ENCODE measurements at regions not wholly inside any gene's neighbourhood (a gene's known extent, or its start where the extent isn't known, plus 50 kb on each side); places are given as distances from the start of the nearest gene placed in this dataset.
"Not testable (repeated sequence)": the region's sequence is repeated elsewhere in the genome, so short reads cannot be mapped to it uniquely, and the experiment has no call there.

DNA sequence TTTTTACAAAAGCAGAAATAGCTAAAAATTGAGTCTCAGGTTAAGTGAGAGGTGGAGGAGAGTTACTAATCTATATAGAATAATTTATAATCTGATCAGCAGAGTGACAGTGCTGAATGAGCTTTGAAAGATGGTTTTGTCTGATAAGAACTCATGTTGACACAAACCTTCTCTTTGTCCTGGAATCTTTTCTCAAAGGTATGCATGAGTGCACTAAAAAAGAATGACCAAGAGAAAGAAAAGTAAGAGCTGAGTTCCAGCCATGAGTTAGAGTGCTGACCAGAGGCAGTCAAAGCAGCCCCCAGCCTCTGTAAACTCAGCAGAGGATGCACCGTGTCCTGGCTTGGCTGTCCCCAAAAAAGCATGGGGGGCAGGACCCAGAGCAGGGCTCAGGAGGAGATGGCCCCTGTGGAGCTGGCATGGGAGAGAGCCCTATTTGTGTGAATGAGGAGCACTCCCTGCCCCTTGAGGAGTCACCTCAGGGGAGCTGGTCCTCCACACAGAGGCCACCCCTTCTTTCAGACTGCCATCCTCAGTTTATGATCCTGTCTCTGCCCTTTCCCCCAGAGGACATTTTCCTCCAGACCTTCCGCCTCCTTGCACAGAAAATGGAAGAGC, 129.8 kb downstream of the SEC23A start:
- DNase-seq, result no peak

DNA sequence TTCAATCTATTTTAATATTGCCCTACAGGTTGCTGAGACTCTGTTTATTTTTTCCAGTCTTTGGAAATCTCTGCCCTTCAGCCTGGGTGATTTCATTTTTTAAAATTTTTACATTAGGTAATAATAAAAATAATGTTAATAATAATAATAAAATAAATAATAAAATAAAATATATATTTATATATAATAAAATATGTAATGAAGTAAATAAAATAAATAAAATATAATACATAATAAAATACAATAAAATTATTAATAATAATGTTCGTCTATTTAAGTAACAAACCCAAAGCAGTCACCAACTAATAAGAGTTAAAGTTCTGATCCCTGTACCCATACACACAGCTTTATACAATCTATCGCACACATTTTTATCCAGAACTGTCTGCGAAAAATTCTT, 130.5 kb downstream of the SEC23A start:
- DNase-seq, result no peak

- no peak for DNase-seq
Measured at GRCh38 chr14:38971258-38971921, 131.6 kb downstream of the SEC23A start.

- DNase-seq, result no peak
Measured at GRCh38 chr14:38964630-38965029, 138.4 kb downstream of the SEC23A start.

DNA sequence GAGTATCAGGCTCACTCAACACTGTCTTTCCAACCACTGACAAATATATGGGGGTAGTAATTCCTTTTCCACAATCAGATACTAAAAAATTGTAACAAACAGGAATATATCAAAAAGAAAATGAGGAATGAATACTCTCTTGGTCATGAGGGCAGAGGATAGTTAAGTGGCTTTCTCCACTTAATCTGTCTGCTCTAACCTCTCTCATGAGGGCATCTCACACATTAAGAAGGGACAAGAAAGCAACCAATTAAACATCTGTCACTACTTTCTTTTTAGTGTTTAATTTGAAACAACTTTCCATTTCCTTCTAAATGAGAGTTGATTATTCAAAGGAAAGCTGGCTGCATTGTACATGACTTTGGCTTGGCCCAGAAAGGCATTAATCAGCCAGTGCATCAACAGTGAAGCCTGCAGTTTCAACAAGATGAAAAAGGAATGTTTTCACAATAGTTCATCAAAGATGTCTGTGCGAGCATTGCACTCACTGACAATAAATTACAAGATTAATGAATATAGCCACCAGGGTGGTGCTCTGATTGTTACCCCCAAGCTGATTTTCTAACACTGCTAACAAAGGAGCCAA, 142.0 kb downstream of the SEC23A start:
- DNase-seq, result no peak

- no peak for DNase-seq
Measured at GRCh38 chr14:38959021-38959420, 144.0 kb downstream of the SEC23A start.

GRCh38 chr14:38958589-38958988, 144.4 kb downstream of the SEC23A start:
- DNase-seq, result no peak

GRCh38 chr14:38951451-38951850, 151.6 kb downstream of the SEC23A start:
- DNase-seq, result no peak

DNA sequence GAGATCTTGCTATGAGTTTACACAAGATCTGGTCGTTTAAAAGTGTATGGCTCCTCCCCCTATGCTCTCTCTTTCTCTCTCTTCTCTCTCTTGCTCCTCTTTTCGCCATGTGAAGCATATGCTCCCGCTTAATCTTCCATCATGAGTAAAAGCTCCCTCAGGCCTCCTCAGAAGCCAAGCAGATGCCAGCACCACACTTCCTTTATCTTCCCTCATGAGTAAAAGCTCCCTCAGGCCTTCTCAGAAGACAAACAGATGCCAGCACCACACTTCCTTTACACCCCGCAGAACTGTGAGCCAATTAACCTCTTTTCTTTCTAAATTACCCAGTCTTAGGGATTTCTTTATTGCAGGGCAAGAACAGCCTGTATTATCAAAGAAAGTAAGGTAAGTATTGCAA, 152.4 kb downstream of the SEC23A start:
- no peak for DNase-seq

GRCh38 chr14:38948576-38948975, 154.5 kb downstream of the SEC23A start:
- DNase-seq, result no peak

- DNase-seq, result no peak
Measured at GRCh38 chr14:38948171-38948570, 154.9 kb downstream of the SEC23A start.

DNA sequence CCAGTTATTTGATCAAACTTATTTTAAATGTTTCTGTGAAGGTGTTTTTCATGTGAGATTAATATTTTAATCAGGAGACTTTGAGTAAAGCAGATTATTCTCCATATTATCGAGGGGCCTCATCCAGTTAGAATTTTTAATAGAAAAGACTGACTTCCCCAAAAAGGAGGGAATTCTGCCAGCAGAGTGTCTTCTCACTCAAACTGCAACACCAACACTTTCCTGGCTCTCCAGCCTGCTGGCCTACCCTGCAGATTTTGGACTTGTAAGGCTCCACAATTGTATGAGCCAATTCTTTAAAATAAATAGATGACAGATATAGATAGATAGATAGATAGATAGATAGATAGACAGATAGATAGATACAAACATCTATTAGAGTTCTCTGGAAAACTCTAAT, 155.7 kb downstream of the SEC23A start:
- DNase-seq, result no peak

DNA sequence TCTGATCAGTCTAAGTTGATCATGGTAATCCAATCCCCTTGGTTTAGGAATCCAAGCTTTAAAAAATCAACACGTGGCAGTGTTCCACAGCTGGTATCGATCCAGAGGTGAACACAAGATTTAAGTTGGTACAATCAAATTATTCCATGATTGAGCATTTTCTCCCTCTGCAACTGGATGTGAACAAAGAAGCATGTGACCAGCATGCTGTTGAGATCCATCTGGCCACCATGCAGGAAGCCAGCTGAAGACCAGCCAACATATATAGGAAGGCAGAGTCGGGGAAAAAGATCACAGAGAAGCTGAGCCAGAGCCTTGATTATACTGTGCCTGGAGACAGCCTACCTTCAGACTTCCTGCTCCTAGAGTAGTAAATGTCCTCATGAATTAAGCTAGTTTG, 158.3 kb downstream of the SEC23A start:
- no peak for DNase-seq

DNA sequence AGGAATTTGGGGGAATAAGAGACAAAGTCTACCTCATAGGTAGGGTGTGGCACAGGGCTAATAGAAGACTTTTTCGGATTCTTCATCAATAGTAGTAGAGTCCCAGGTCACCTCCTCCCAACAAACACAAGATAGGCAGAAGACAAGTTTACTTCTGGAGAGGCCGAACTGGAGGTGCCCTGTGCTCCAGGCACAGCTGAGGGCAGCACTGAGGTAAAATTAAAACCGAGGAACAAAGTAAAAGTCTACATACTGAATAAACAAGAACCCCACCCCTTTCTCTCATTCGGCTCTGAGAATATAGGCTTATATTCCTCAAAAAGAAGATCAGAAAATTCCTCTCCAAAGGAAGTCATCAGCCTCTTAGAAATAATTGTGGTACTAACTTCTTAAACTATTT, 161.5 kb downstream of the SEC23A start:
- no peak for DNase-seq

- not testable (repeated sequence) for DNase-seq
Measured at GRCh38 chr14:38932653-38933000, 170.4 kb downstream of the SEC23A start.

DNA sequence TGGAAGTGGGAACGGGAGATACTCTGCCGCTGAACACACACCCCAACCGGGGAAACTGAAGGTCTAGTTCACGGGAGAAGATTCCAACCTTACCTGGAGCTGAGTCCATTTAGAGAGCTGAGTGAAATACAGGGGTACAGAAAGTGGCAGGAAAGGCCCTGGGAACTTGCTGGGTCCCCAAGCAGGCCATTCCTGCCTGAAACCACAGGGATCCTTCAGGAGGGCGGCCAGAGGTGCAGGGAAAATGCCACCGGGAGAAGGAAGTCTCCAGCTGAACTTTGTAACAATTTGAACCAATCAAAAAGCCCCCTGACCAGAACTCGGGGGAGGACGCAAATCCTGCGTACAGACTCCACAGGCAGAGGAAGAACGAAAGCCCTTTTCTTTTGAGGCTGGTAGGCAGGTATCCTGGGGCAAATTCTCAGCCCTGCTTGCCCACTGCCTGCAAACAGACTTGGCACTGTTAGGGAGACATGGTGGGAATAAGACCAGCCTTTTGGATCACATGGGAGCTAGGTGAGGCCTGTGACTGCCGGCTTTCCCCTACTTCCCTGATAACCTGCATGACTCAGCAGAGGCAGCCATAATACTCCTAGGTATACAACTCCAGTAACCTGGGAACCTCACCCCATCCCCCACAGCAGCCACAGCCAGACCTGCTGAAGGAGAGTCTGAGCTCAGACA, 170.9 kb downstream of the SEC23A start:
- DNase-seq, result no peak

DNA sequence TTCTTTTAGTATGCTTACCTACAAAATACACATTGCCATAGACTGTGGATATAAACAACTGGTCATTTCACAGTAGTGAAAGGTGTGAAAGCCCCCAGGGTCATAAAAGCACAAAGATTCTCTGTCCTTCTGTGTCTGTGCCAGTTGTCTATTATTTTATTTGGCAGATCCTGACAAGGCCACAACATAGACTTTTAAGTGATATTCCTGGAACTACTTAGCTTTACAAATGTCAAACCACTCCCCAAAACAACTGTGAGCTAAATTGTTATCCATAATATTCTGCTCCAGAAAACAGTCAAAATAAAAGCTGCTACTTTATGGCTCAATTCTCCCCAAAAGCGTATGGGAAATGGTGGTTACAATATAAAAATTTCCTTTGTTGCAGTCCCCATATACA, 172.1 kb downstream of the SEC23A start:
- DNase-seq, result no peak

DNA sequence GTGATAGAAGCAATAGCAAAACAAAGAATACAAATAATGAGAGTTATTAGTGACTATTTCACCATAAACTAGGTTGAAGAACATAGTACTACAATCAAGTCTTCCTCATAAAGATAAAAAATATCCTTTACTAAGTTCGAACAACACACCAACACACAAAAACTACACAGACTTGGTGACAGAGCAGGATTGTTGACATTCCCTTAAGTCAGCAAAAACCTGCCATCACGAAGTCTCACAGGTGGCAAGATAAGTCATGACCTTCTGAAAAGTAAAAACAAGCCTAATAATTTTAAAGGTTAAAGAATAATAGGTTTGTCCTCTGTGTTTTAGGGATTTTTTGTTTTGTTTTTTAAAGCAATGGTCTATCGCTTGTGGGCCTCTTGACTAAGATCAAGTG, 173.0 kb downstream of the SEC23A start:
- no peak for DNase-seq

DNA sequence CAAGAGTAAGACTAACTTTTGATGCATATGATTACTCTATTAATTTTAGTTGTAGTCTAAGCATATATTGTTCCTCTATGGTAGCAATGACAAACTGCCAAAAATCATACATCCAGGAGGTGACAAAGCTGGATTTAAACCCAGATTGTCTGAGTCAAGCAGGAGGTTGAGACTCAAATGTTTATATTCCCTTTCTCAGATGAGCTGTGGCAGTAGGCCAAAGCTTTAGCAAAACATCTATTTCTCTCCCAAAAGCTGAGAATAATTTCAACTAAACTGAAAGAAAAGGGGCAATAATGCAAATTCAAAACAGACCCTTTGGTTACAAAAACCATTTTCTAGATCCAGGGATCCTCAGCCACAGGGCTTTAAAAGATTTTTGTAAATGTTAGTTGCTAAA, 173.6 kb downstream of the SEC23A start:
- DNase-seq, result no peak

DNA sequence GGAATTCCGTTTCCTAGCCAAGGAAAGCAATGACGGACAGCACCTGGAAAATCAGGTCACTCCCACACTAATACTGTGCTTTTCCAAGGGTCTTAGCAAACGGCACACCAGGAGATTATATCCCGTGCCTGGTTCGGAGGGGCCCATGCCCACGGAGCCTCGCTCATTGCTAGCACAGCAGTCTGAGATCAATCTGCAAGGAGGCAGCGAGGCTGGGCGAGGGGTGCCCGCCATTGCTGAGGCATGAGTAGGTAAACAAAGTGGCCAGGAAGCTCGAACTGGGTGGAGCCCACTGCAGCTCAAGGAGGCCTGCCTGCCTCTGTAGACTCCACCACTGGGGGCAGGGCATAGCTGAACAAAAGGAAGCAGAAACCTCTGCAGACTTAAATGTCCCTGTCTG, 181.1 kb downstream of the SEC23A start:
- DNase-seq, result not testable (repeated sequence)

DNA sequence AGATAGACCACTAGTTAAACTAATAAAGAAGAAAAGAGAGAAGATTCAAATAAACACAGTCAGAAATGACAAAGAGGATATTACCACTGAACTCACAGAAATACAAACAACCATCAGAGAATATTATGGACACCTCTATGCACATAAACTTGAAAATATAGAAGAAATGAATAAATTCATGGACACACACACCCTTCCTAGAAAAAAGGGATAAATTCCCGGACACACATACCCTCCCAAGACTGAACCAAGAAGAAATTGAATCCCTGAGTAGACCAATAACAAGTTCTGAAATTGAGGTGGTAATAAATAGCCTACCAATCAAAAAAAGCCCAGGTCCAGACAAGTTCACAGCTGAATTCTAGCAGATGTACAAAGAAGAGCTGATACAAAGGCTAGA, 187.9 kb downstream of the SEC23A start:
- no peak for DNase-seq

- no peak for DNase-seq
Measured at GRCh38 chr14:38910092-38910491, 192.9 kb downstream of the SEC23A start.

DNA sequence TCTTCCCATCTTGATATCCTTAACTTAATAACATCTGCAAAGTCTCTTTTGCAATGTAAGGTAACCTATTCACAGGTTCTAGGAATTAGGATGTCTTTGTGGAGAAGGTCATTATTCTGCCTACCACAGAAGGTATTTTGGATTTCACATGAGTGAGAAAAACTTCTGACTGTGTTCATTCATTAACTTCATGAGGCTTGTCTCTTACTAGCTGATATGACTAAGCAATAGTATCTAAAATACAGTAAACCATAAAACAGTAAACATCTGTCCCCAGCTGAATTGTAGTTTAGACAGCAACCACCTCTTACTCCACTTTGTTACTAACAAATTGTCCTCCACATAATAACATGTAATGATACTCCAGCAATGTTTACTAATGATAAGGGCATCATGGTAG, 198.1 kb downstream of the SEC23A start:
- DNase-seq, result no peak

GRCh38 chr14:38901791-38902190, 201.2 kb downstream of the SEC23A start:
- DNase-seq, result no peak
